CD4-positive, alpha-beta memory T cell (primary cell): ENCODE measurements at regions not wholly inside any gene's neighbourhood (a gene's known extent, or its start where the extent isn't known, plus 50 kb on each side); places are given as distances from the start of the nearest gene placed in this dataset.

Source experiments
- CTCF ChIA-PET: fragments of 350-600 bp; sonication (Branson Sonifier 250); formaldehyde crosslinking; loops from one replicate; lab custom pipeline; 2021; ENCODE audit warnings: inconsistent platforms; ENCODE audit not compliant: partially characterized antibody; lab: Charles Lee
- POLR2A ChIA-PET: fragments of 350-600 bp; sonication (Branson Sonifier 250); formaldehyde crosslinking; loops from one replicate; lab custom pipeline; 2021; ENCODE audit not compliant: partially characterized antibody; lab: Charles Lee
- DNase-seq, 5 donors: peaks; one replicate each; pipeline versions ENCODE4 v3.0.0 to v3.0.0-alpha.2; 2020 to 2022; ENCODE audit warnings: mixed read lengths in 1 of 5
- H3K27ac ChIP-seq: one replicate; pipeline ENCODE4 v1.7.0; 2013; ENCODE audit warnings: low read depth, low read length
- H3K27me3 ChIP-seq: 2 replicates; pipeline ENCODE4 v1.7.0; 2013; ENCODE audit warnings: mild to moderate bottlenecking, low read length, moderate library complexity; ENCODE audit not compliant: insufficient read depth
- H3K36me3 ChIP-seq: 2 replicates; pipeline ENCODE4 v1.7.0; 2013; ENCODE audit warnings: mild to moderate bottlenecking, low read length, moderate library complexity; ENCODE audit not compliant: insufficient read depth
- H3K4me1 ChIP-seq: 2 replicates; pipeline ENCODE4 v1.7.0; 2013; ENCODE audit warnings: mild to moderate bottlenecking, low read length, moderate library complexity; ENCODE audit not compliant: insufficient read depth
- H3K4me3 ChIP-seq, 2 donors: one replicate each; pipeline ENCODE4 v1.7.0; 2013; ENCODE audit warnings: low read length in 2 of 2, mild to moderate bottlenecking in 1 of 2
- H3K9me3 ChIP-seq, 2 donors: one replicate each; pipeline ENCODE4 v1.7.0; 2013; ENCODE audit warnings: low read length in 2 of 2, control low read depth in 1 of 2; ENCODE audit not compliant: control insufficient read depth in 1 of 2
- H3K27ac Mint-ChIP-seq, 7 donors: one replicate each; pipeline ENCODE4 v1.8.0; 2020 to 2021; ENCODE audit warnings: mixed read lengths in 7 of 7, mild to moderate bottlenecking in 6 of 7, inconsistent platforms in 3 of 7, moderate library complexity in 3 of 7
- H3K27me3 Mint-ChIP-seq, 2 donors: one replicate each; pipeline ENCODE4 v1.8.0; 2020 to 2021; ENCODE audit warnings: mixed read lengths in 2 of 2
- H3K36me3 Mint-ChIP-seq, 2 donors: one replicate each; pipeline ENCODE4 v1.8.0; 2020 to 2021; ENCODE audit warnings: mixed read lengths in 2 of 2, inconsistent platforms in 1 of 2, mild to moderate bottlenecking in 1 of 2
- H3K4me1 Mint-ChIP-seq, 4 donors: one replicate each; pipeline ENCODE4 v1.8.0; 2020 to 2021; ENCODE audit warnings: mixed read lengths in 4 of 4, mild to moderate bottlenecking in 1 of 4
- H3K4me3 Mint-ChIP-seq, 8 donors: one replicate each; pipeline ENCODE4 v1.8.0; 2020 to 2021; ENCODE audit warnings: mixed read lengths in 8 of 8, mild to moderate bottlenecking in 7 of 8, moderate library complexity in 6 of 8, inconsistent platforms in 3 of 8
- H3K9me3 Mint-ChIP-seq, 8 donors: one replicate each; pipeline ENCODE4 v1.8.0; 2020 to 2021; ENCODE audit warnings: mixed read lengths in 8 of 8, mild to moderate bottlenecking in 5 of 8, inconsistent platforms in 3 of 8, moderate library complexity in 1 of 8
- intact Hi-C: fragments of 100-400 bp; cut with micrococcal nuclease; formaldehyde crosslinking; loops from one replicate; pipeline ENCODE4 v1.15.1; 2023

GRCh38 chr2:133821107-133821760, 253.0 kb upstream of the NCKAP5 start:
- Histone ChIP-seq H3K36me3 (no peaks in the 10 kb centered on the region), H3K27ac (no peak overlapping the region), H3K4me3 (no peak overlapping the region), H3K4me1 (no peaks in the 10 kb centered on the region), H3K27me3 (no peaks in the 10 kb centered on the region), H3K9me3 (no peaks in the 10 kb centered on the region)
- ChIA-PET CTCF (no interaction called here), POLR2A (no interaction called here)
- intact Hi-C loops, result no loop called here
- peaks cover 0 to 2% (median 0%) of the 10 kb centered on the region in 8 donors for H3K9me3 Mint-ChIP-seq
- H3K36me3 Mint-ChIP-seq, result no peaks in the 10 kb centered on the region
- no peaks in the 10 kb centered on the region for H3K4me1 Mint-ChIP-seq
- no peak overlapping the region for H3K4me3 Mint-ChIP-seq
- DNase-seq, result no peak
- peaks cover 4 to 5% of the 10 kb centered on the region in 2 donors for H3K27me3 Mint-ChIP-seq
- H3K27ac Mint-ChIP-seq, result no peak overlapping the region

- no peaks in the 10 kb centered on the region for H3K4me1 ChIP-seq
- Mint-ChIP-seq H3K4me3 (no peak overlapping the region), H3K4me1 (no peaks in the 10 kb centered on the region), H3K27me3 (peaks cover 4 to 5% of the 10 kb centered on the region in 2 donors), H3K36me3 (no peaks in the 10 kb centered on the region), H3K9me3 (peaks cover 0 to 2% (median 0%) of the 10 kb centered on the region in 8 donors), H3K27ac (no peak overlapping the region)
- H3K27me3 ChIP-seq, result no peaks in the 10 kb centered on the region
- H3K27ac ChIP-seq, result no peak overlapping the region
- no peaks in the 10 kb centered on the region for H3K9me3 ChIP-seq
- no peaks in the 10 kb centered on the region for H3K36me3 ChIP-seq
- intact Hi-C loops, result no loop called here
- no peak overlapping the region for H3K4me3 ChIP-seq
- no peak for DNase-seq
- ChIA-PET POLR2A (no interaction called here), CTCF (interaction anchor here (1.0 kb wide), 1 partner anchor 22 kb away, joined by 4 read pairs; no protein-coding TSS in a partner anchor)
Measured at GRCh38 chr2:133822517-133823225, 254.4 kb upstream of the NCKAP5 start.

DNA sequence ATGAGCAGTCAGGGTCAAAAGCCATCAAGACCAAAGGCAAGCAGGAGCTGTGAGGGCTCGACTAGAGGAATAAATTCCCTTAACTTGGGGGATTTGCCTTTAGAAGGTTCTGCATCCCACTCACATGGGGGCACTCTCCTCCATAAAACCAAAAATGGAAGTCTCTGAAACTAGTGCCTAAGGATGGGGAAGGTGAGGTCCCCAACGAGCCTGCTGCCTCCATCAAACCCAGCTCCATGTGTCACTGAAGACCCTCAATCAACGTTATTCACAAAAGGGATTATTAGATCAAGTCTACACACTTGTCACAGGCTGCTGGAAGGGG, 254.9 kb upstream of the NCKAP5 start:
- H3K27ac ChIP-seq, result no peak overlapping the region
- Mint-ChIP-seq H3K4me3 (no peak overlapping the region), H3K4me1 (no peaks in the 10 kb centered on the region), H3K27me3 (peaks cover 4 to 9% of the 10 kb centered on the region in 2 donors), H3K27ac (no peak overlapping the region), H3K9me3 (peaks cover 0 to 2% (median 0%) of the 10 kb centered on the region in 8 donors), H3K36me3 (no peaks in the 10 kb centered on the region)
- H3K4me1 ChIP-seq, result no peaks in the 10 kb centered on the region
- DNase-seq, result no peak
- H3K36me3 ChIP-seq, result no peaks in the 10 kb centered on the region
- POLR2A ChIA-PET, result no interaction called here
- CTCF ChIA-PET, result no interaction called here
- H3K9me3 ChIP-seq, result no peaks in the 10 kb centered on the region
- no peaks in the 10 kb centered on the region for H3K27me3 ChIP-seq
- intact Hi-C loops, result no loop called here
- H3K4me3 ChIP-seq, result no peak overlapping the region

DNA sequence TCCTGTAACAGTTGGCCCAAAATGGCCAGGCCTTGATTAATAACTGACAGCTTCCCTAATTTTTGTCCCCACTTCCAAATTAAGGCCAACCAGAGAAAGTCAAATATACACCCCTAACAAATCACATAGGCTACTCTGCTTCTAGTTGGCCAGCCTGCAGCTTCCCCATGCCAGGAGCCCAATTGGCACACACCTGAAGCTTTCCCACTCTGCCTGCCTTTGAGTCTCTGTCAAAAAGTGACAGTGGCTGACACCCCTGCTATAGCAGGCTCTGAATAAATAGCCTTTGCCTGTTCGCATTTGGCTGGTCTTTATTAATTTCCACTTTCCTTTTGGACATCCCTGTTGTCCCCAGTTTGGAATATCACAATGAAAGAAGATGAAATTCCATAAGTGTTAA, 256.6 kb upstream of the NCKAP5 start:
- H3K4me3 ChIP-seq, result no peak overlapping the region
- Mint-ChIP-seq H3K4me3 (no peak overlapping the region), H3K4me1 (no peaks in the 10 kb centered on the region), H3K36me3 (no peaks in the 10 kb centered on the region), H3K27ac (no peak overlapping the region), H3K27me3 (peaks cover 5 to 9% of the 10 kb centered on the region in 2 donors), H3K9me3 (peaks cover 0 to 2% (median 0%) of the 10 kb centered on the region in 8 donors)
- DNase-seq, result no peak
- no peaks in the 10 kb centered on the region for H3K9me3 ChIP-seq
- H3K27me3 ChIP-seq, result peaks cover 3% of the 10 kb centered on the region
- ChIA-PET POLR2A (no interaction called here), CTCF (interaction anchor here (2.9 kb wide), 1 partner anchor 19 kb away, joined by 10 read pairs; no protein-coding TSS in a partner anchor)
- H3K27ac ChIP-seq, result no peak overlapping the region
- H3K4me1 ChIP-seq, result no peaks in the 10 kb centered on the region
- intact Hi-C loops, result no loop called here
- H3K36me3 ChIP-seq, result no peaks in the 10 kb centered on the region

GRCh38 chr2:133825778-133826177, 257.5 kb upstream of the NCKAP5 start:
- Histone ChIP-seq H3K9me3 (no peaks in the 10 kb centered on the region), H3K27me3 (peaks cover 3% of the 10 kb centered on the region), H3K4me1 (no peaks in the 10 kb centered on the region), H3K27ac (no peak overlapping the region), H3K4me3 (no peak overlapping the region), H3K36me3 (no peaks in the 10 kb centered on the region)
- no peaks in the 10 kb centered on the region for H3K36me3 Mint-ChIP-seq
- intact Hi-C loops, result no loop called here
- H3K27ac Mint-ChIP-seq, result peak overlapping the region in 1 of 7 donors; percentile 29
- ChIA-PET POLR2A (no interaction called here), CTCF (interaction anchor here (2.9 kb wide), 1 partner anchor 18 kb away, joined by 10 read pairs; no protein-coding TSS in a partner anchor)
- no peak for DNase-seq
- H3K9me3 Mint-ChIP-seq, result peaks cover 0 to 2% (median 0%) of the 10 kb centered on the region in 8 donors
- no peak overlapping the region for H3K4me3 Mint-ChIP-seq
- no peaks in the 10 kb centered on the region for H3K4me1 Mint-ChIP-seq
- peaks cover 5 to 7% of the 10 kb centered on the region in 2 donors for H3K27me3 Mint-ChIP-seq

DNA sequence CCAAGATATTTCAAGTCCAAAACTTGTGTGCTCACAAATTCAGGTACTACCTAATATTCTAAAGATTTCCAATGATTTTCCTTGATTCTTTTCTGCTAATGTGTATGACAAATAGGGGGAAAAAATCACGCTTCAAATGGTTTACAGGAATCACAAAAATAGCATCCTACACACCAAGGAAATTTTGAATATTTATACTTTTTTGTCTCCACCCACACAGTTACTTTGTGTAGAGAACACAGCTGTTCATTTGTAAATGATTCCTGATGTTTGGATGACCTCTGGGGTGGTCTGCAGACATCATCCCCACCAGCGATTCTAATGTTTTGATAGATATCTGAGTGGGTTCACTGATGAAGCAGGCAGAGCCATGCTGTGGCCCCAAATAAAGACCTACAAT, 260.6 kb upstream of the NCKAP5 start:
- Histone ChIP-seq H3K9me3 (no peaks in the 10 kb centered on the region), H3K36me3 (no peaks in the 10 kb centered on the region), H3K27me3 (peaks cover 3% of the 10 kb centered on the region), H3K4me3 (no peak overlapping the region), H3K27ac (no peak overlapping the region), H3K4me1 (no peaks in the 10 kb centered on the region)
- Mint-ChIP-seq H3K27ac (no peak overlapping the region), H3K36me3 (no peaks in the 10 kb centered on the region), H3K4me1 (no peaks in the 10 kb centered on the region), H3K4me3 (no peak overlapping the region), H3K27me3 (peaks cover 3 to 10% of the 10 kb centered on the region in 2 donors), H3K9me3 (no peaks in the 10 kb centered on the region)
- intact Hi-C loops, result no loop called here
- DNase-seq, result no peak
- CTCF ChIA-PET, result interaction anchor here (1.6 kb wide), 1 partner anchor 15 kb away, joined by 9 read pairs; no protein-coding TSS in a partner anchor
- POLR2A ChIA-PET, result no interaction called here

DNA sequence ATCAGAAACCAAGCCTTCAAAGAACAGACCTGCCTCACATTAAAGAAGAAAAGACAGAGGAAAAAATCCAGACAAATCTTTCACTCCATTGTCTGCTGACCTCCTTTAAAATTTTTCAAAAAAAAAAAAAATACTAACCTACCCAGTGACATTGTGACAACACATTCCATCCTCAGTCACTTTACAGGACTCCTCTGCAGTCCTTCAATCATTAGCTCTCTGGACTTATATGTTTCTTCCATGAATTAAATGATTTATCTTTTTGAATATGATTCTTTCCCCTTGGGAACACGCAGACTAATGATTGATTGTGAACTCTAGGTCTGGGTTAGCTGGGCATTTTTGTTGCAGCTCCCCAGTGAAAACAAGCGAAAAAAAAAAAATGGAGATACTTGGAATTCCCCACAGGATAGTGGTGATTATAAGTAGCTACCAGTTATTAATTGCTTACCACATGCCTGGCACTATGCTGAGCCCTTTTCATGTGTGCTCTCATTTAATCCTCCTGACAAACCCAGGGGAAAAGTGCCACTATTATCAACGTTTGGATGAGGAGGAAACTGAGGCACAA, 261.3 kb upstream of the NCKAP5 start:
- Histone ChIP-seq H3K4me1 (no peaks in the 10 kb centered on the region), H3K27ac (no peak overlapping the region), H3K9me3 (no peaks in the 10 kb centered on the region), H3K36me3 (no peaks in the 10 kb centered on the region), H3K4me3 (no peak overlapping the region), H3K27me3 (peaks cover 3% of the 10 kb centered on the region)
- Mint-ChIP-seq H3K4me3 (no peak overlapping the region), H3K4me1 (no peaks in the 10 kb centered on the region), H3K27ac (no peak overlapping the region), H3K9me3 (no peaks in the 10 kb centered on the region), H3K27me3 (peaks cover 3 to 10% of the 10 kb centered on the region in 2 donors), H3K36me3 (no peaks in the 10 kb centered on the region)
- ChIA-PET POLR2A (no interaction called here), CTCF (interaction anchor here (0.8 to 1.6 kb wide), 2 partner anchors 15 to 16 kb away, joined by 3 to 9 read pairs; no protein-coding TSS in a partner anchor)
- no peak for DNase-seq
- intact Hi-C loops, result no loop called here
